ENCODE measurements at regions not wholly inside any gene's neighbourhood (a gene's known extent, or its start where the extent isn't known, plus 50 kb on each side); places are given as distances from the start of the nearest gene placed in this dataset.
A peak's percentile ranks its signal among the peaks of the same experiment; 100 is the strongest.

DNA sequence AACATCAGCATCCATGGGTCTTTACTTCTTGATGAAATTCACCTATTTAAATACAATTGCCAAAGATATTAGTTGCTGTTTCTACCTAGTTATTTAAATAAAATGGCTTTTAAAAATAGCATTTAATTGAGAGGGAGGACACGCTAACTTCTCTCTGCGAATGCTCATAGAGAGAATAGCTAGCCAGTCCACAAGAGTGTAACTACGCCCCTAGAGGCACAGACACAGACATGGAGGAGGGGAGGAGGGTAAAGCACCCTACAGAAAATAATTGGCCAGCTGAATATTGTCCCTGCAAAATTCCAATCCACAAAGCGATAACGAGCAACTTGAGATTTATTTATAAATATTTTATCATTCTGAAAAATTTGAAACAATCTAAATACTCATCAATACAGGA lies 97.0 kb upstream of the PAPOLG start:
- no peak for DNase-seq

DNA sequence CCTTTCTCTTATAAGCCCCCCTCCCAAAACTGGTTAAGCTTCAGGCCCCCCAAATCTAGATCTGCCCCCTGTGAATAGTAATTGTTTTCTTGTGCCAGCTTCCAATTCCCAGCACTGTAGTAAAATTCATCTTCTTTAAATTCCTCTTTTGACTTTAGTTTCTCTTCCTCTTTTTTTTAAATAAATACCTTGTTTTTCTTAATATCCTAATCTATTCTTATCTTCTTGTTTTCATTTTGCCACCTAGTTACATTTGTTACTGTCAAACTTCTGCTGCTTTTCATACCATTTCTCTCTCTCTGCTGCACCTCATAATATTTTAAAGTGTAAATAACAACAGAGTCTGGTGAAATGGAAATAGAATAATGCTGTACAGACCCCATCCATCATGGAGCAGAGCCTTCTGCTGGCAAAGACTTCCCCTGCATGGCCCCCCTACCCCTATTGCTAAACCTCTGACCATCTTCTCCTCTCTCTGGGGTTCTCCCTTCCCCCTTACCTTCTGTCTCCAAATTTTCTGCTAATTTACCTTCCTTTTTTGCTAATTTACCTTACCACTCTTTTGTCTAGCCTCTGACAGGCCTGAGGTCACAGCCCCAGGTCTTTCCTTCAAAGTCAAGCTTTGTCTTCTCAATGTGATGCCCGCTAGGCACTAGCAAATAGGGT lies 94.9 kb upstream of the PAPOLG start:
- no peak for DNase-seq

DNA sequence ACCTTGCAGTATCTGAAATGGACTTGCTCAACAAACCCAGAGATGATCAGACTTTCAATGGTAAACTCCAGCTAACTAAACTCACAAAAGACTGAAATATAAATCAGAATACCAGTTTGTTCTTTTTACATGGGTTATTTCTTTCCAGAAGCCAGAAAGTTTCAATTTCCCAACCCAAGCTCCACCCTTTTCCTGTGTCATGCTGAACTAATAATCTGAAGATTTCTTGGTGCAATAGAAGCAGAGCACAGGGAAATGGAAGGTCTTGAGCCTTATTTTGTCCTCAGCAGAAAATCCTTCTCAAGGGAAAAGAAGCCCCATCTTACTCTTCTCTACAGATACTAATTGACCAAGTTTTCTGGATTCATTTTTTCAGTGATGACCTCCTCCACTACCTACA lies 93.3 kb upstream of the PAPOLG start:
- no peak for DNase-seq

DNA sequence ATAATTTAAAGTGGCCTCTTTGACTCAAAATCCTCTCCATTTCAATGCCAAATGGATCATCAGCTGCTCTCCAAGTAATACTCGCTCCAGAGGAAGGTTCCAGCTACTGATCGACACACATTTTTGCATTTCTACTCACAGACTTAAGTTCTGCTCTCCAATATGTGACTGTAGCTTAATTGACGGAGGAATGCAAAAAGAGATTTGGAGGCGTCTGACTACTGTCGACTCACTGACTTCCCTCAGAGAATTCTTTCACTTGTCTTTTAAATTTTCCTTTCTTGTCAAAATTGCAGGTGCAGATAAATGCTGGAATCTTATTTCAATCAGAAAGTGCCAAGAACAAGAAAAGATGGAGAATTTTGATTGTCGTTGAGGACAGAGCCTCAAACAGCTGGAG lies 84.1 kb upstream of the PAPOLG start:
- DNase-seq = no peak

DNA sequence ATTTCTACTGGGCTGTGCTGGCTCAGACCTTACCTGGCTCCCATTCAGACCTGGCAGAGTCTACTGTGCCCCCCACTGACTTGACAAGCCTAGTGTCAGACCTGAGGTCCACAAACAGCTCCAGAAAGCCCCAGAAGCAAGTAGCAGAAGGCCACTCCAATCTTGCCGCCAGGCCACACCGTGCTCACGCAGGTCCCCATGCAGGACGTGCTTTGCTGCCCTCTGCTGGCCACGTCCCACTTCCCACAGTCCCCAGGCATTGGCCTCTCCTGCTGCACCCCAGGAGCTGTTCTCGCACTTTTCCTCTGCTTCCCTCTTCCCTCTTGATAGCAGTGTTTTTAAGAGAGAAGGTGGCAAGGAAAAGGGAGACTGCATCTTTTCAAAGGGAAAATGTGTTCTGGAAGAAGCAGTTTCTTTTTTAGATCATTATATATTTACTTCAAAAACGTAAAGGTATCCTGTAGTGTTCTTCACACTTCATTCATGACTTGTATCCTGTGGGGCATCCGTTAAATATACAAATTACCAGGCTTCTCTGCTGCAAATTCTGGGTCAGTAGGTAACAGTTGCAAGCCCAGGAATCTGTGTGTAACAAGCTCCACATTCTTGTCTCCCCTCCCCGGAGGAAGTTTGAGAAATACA lies 81.4 kb upstream of the PAPOLG start:
- peak; percentile 19 for DNase-seq

DNA sequence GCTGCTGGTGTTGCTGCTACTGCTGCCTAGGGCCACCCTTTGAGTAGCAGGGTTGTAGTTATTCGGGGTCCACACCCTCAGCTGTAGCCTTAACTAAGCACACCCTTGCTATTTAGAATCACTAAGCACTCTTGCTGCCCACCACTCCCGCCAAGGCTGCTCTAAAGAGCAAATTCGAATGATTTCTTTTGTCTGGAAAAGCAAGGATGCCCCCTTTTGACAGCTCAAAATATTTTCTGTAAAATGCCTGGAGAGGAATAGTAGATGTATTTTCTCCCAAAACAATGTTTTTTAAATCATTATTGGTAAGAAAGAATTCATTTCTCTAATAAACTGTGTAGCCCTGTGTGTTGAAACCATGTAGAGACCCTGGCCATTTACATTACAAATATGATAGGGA lies 80.8 kb upstream of the PAPOLG start:
- DNase-seq = no peak

DNA sequence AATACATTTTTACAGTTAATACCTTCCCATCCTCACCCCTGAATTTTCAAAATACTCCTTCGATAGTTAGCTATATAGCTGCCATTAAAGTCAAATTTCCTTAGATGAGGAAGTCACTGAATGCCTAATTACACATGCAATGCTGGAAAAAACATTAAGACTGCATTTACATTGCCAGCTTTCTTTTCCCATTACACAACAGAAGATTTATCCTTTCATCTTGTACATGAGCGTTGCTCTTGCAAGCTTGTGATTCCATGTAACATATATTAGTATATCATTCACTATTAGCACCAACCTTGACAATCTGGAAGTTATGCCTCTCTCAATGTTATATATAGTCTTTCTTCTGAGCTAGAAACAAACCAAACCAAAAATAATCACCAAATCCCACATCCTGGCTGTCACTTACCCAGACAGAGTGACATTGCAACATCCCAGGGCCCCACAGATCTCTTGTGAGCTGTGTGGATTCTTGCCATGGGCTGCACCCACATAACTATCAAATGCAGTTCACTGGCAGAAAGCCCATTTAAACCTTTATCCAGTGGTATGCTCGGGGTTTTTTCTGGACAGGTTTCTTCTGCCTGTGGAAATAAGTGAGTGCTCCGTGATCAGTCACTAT lies 79.2 kb upstream of the PAPOLG start:
- DNase-seq = no peak

DNA sequence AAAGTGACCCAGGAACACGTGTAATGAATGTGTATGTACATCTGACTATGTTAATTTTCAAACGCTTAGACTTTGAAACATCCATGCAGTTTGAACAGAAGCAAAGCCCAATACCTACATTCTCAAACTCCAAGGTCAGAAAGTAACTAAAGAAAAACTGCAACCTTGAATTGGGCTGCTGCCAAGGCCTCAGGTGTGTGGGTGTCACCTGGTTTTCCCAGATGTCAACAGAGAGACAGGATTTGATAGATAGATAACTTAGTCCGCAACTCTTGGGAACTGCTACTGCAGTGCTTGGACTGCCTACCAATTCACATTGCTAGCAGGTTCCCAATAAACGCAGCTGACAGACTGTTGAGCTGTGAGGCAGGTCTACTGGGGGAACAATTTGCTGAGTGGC lies 78.7 kb upstream of the PAPOLG start:
- no peak for DNase-seq

DNA sequence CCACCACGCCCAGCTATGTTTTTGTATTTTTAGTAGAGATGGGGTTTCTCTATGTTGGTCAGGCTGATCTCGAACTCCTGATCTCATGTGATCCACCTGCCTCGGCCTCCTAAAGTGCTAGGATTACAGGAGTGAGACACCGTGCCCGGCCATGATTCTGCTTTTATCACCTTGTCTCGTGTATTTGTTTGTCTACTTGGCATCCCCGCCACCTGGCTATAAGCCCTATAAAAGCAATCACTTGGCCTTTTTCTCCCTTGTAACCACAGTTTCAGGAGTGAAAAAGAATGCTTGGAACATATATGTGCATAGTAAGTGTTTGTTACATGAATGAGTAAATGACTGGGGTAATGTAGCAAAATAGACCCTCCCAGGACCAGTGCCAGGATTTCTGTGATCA lies 77.5 kb upstream of the PAPOLG start:
- DNase-seq = no peak

DNA sequence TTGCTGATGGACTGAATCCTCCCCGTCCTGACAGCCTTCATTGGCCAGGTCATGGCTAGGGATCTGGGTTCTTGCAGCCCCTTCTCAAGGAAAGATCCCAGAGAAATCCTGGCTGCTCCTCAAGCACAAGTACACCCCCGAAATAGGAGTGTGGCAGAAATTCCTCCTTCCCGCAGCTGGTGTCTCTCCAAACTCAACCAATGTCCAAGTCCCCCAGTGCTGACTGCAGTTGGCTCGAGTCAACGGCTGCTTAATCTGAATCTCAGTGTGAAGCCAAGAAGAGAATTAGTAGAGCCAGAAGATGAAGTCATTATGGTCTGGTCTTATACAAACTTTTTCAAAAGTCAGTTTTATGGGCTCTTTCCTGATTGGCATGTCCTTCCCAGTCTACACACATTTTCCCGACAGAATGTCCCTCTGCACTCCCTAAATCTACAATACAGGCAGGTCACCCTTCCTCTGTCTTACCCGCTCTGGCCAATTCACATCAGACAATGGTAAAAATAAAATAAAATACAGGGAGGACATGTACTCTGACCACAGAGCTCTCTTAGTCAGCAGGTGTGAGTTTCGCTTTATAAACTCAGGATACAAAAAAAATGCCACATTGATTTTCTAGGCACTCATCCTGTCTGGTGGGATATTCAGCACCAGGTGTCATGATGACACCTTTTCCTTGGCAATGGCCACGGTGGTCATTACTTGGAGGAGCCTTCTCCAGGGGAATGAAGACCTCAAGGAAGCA lies 76.9 kb upstream of the PAPOLG start:
- no peak for DNase-seq

DNA sequence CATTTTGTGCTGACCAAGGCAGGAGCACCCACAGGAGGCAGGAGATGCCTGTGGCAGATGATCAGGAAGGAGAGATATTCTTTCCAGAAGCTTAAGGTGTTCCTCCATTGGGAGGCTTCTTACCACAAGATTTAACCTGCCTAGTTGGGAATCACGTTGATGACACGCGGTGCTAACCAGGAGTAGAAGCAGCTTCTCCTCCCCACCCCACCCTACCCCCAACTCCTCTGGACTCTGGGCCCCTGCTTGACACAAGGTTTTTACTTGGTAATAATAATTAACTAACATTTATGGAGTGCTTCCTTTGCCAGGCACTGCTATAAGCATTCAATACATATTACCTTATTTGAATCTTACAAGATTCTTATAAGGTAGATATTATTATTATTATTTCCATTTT lies 62.5 kb upstream of the PAPOLG start:
- DNase-seq = no peak

DNA sequence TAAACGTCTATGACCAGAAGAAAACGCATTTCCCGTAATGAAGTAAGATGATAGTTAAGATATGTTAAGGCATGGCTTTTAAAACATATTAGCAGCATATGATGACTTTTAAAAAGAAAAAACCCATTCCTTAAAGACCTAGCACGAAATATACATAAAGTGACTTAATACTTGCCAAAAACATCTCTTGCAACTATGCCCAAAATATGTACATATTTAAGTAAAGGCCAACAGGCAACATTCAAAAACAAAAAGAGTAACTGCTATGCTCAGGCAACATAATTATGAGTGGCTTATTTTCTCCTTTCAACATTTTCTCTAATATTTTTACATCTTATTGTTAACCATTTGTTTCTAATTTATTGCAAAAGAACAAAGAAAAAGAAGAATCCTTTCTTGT lies 60.3 kb upstream of the PAPOLG start:
- DNase-seq = no peak

DNA sequence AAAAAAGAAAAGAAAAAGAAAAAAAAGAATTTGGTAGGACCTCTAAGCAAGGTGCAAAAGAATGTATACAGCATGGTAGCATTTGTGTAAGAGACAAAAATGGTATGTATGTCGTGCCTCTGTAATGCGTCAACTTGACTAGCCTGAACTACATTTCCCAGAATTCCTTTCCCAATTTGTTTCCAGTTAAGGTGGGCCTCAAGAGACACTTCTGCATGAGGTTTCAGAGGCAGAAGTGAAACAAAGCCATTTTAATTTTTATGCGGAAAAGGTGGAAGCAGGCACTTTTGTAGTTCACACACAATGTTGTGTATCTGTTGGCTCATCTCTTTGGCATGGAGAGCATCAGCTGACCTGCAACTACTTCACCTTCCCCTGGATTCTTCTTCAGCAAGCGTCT lies 56.5 kb upstream of the PAPOLG start:
- DNase-seq = no peak

DNA sequence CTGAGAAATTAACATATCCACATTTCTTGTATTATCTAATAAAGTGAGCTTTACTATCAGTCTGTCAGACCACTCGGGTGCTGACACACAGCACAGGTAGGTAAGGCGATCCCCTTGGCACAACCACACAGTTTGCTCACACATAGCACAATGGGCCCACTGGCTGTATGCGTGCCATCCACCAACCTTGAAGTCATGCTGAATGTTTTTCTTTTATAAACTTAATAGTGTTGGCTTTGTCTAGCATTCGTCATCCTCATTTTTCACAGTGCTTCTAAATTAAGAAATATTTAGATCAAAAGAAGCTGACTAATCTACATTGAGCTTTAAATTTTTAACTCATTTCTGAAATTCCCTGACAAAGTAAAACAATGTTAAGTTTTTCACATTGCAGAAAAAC lies 50.0 kb upstream of the PAPOLG start:
- DNase-seq = no peak
